ENCODE measurements at regions not wholly inside any gene's neighbourhood (a gene's known extent, or its start where the extent isn't known, plus 50 kb on each side); places are given as distances from the start of the nearest gene placed in this dataset.

DNA sequence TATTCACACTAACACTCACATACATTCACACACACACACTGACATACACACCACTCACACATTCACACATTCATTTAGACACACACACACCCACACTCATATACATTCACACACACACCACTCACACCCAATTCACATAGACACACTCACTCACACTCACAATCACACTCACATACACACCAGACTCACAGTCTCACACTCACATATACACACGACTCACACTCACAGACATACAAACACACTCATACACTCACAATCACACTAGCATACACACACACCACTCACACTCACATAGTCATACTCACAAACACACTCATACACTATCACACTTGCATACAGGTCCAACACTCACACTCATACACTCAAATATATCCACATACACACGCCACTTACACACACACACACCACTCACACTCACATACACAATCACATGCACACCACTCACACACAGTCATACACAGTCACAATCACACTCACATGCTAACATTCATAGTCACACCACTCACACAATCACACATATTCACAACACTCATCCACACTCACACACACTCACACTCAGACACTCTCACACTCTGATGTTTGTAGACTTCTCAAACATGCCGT, 312.6 kb downstream of the SFMBT2 start:
- Histone ChIP-seq H3K4me3 (replicated peaks in 1 of 3; ENCODE audit: insufficient read depth in 1 of 3, low read depth in 1 of 3, low read length in 3 of 3) (no peak overlapping the region), H3K9me3 (replicated peaks; ENCODE audit: control insufficient read depth, insufficient read depth, low read length) (no peaks in the 10 kb centered on the region), H3K4me2 (ENCODE audit: insufficient read depth, low read length) (no peak overlapping the region), H3K9me1 (replicated peaks; ENCODE audit: control insufficient read depth, extremely low read depth, insufficient read depth, low read length) (no peaks in the 10 kb centered on the region), H4K20me1 (replicated peaks; ENCODE audit: control insufficient read depth, extremely low read depth, insufficient read depth, low read length) (no peaks in the 10 kb centered on the region), H2AFZ (ENCODE audit: low read depth, low read length) (no peak overlapping the region), H3K4me1 (ENCODE audit: control insufficient read depth, extremely low read depth, insufficient read depth, low read length) (no peaks in the 10 kb centered on the region), H3K27me3 (ENCODE audit: control insufficient read depth in 2 of 2, insufficient read depth in 2 of 2, low read length in 2 of 2) (no peaks in the 10 kb centered on the region), H3K36me3 (ENCODE audit: control insufficient read depth in 2 of 2, extremely low read depth in 1 of 2, insufficient read depth in 2 of 2, low read length in 2 of 2) (no peaks in the 10 kb centered on the region), H3K79me2 (ENCODE audit: control insufficient read depth, insufficient read depth, low read length) (no peaks in the 10 kb centered on the region), H3K27ac (ENCODE audit: insufficient read depth, low read depth, low read length) (no peak overlapping the region), H3K9ac (replicated peaks; ENCODE audit: extremely low read depth, insufficient read depth, low read length) (no peak overlapping the region)
- dilution Hi-C loops (cut with MboI; ENCODE audit: extremely low pct_ligation_motif_present, low sequenced_read_pairs) (no loop called here), intact Hi-C loops (cut with micrococcal nuclease) (no loop called here)
- DNase-seq (ENCODE audit: low read depth, low spot score) (no peak), FAIRE-seq (no peak)
- no TSS peak for BruUV-seq (replicated peaks)
- ChIA-PET CTCF (interaction anchor here (1.0 kb wide), 1 partner anchor 10 kb away, joined by 3 read pairs; no protein-coding TSS in a partner anchor), POLR2A (no interaction called here)
- TF ChIP-seq FOS (IDR thresholded peaks at IDR 0.05; ENCODE audit: borderline replicate concordance, insufficient read depth, low read length) (no peak), POLR2A (IDR thresholded peaks at IDR 0.05; ENCODE audit: low read depth, low read length) (no peak), POLR2AphosphoS5 (IDR thresholded peaks at IDR 0.05; ENCODE audit: insufficient read depth, low read depth, low read length) (no peak)

DNA sequence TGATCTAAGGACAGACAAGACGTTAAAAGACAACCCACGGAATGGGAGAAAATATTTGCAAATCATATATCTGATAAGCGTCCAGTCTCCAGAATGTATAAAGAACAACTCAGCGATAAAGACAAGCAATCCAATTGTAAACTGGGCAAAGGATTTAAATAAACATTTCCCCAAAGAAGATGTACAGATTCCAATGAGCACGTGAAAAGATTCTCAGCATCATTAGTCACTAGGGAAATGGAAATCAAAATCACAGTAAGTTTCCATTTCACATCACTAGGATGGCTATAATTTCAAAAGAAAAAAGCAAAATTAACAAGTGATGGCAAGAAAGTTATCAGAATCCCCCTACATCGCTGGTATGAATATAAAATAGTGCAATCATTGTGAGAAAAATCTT, 316.1 kb downstream of the SFMBT2 start:
- CTCF ChIA-PET: no interaction called here
- BruUV-seq (replicated peaks): no TSS peak
- H3K9ac ChIP-seq (replicated peaks; ENCODE audit: extremely low read depth, insufficient read depth, low read length): no peak overlapping the region
- no peaks in the 10 kb centered on the region for H3K79me2 ChIP-seq (ENCODE audit: control insufficient read depth, insufficient read depth, low read length)
- H3K27me3 ChIP-seq (ENCODE audit: control insufficient read depth in 2 of 2, insufficient read depth in 2 of 2, low read length in 2 of 2): no peaks in the 10 kb centered on the region
- intact Hi-C loops (cut with micrococcal nuclease) (no loop called here), dilution Hi-C loops (cut with MboI; ENCODE audit: extremely low pct_ligation_motif_present, low sequenced_read_pairs) (no loop called here)
- POLR2A ChIA-PET: no interaction called here
- H2AFZ ChIP-seq (ENCODE audit: low read depth, low read length): no peak overlapping the region
- no peaks in the 10 kb centered on the region for H3K9me3 ChIP-seq (replicated peaks; ENCODE audit: control insufficient read depth, insufficient read depth, low read length)
- H3K4me1 ChIP-seq (ENCODE audit: control insufficient read depth, extremely low read depth, insufficient read depth, low read length): no peaks in the 10 kb centered on the region
- H3K4me2 ChIP-seq (ENCODE audit: insufficient read depth, low read length): no peak overlapping the region
- H3K27ac ChIP-seq (ENCODE audit: insufficient read depth, low read depth, low read length): no peak overlapping the region
- no peaks in the 10 kb centered on the region for H3K9me1 ChIP-seq (replicated peaks; ENCODE audit: control insufficient read depth, extremely low read depth, insufficient read depth, low read length)
- H3K4me3 ChIP-seq (replicated peaks in 1 of 3; ENCODE audit: insufficient read depth in 1 of 3, low read depth in 1 of 3, low read length in 3 of 3): no peak overlapping the region
- H3K36me3 ChIP-seq (ENCODE audit: control insufficient read depth in 2 of 2, extremely low read depth in 1 of 2, insufficient read depth in 2 of 2, low read length in 2 of 2): no peaks in the 10 kb centered on the region
- no peak for TF ChIP-seq FOS (IDR thresholded peaks at IDR 0.05; ENCODE audit: borderline replicate concordance, insufficient read depth, low read length)
- DNase-seq (ENCODE audit: low read depth, low spot score) (no peak), FAIRE-seq (no peak)
- H4K20me1 ChIP-seq (replicated peaks; ENCODE audit: control insufficient read depth, extremely low read depth, insufficient read depth, low read length): no peaks in the 10 kb centered on the region
